Testis (tissue), 2 donors: ENCODE measurements at regions not wholly inside any gene's neighbourhood (a gene's known extent, or its start where the extent isn't known, plus 50 kb on each side); places are given as distances from the start of the nearest gene placed in this dataset.

Experiments
- DNase-seq: peaks from one replicate; pipeline ENCODE4 v3.0.0-alpha.2; 2019
- H3K27ac ChIP-seq, 2 donors: fragments of 200-600 bp; sonication (generic); one replicate each; pipeline ENCODE4 v1.5.1; 2019
- H3K27me3 ChIP-seq: fragments of 200-600 bp; sonication (generic); one replicate; pipeline ENCODE4 v1.5.1; 2019
- H3K36me3 ChIP-seq: fragments of 200-600 bp; sonication (generic); one replicate; pipeline ENCODE4 v1.5.1; 2017; ENCODE audit warnings: low read depth; ENCODE audit errors: missing control alignments
- H3K4me1 ChIP-seq: fragments of 200-600 bp; sonication (generic); one replicate; pipeline ENCODE4 v1.5.1; 2019
- H3K4me3 ChIP-seq, 2 donors: fragments of 200-600 bp; sonication (generic); one replicate each; pipeline ENCODE4 v1.5.1; 2017 to 2019
- H3K9me3 ChIP-seq: fragments of 200-600 bp; sonication (generic); one replicate; pipeline ENCODE4 v1.5.1; 2017
- CTCF ChIP-seq, 3 experiments: fragments of 450-650 bp in 2 of 3; fragments of 200-600 bp in 1 of 3; sonication (generic) in 1 of 3; IDR thresholded peaks; one replicate each; pipeline ENCODE4 v1.5.1; 2016 to 2019; ENCODE audit warnings: antibody characterized with exemption in 3 of 3, mild to moderate bottlenecking in 2 of 3, moderate library complexity in 1 of 3
- POLR2A ChIP-seq: fragments of 450-650 bp; IDR thresholded peaks from one replicate; pipeline ENCODE4 v1.6.1; 2017; ENCODE audit warnings: antibody characterized with exemption, mild to moderate bottlenecking, moderate library complexity
- WGBS, 2 donors: methylation state at CpG; one replicate each; pipeline ENCODE4 v1.1.5; 2018; 5-methylcytosine and 5-hydroxymethylcytosine counted together
- intact Hi-C: fragments of 100-400 bp; cut with DNase I; formaldehyde crosslinking; loops from one replicate; pipeline ENCODE4 v1.15.1; 2023; ENCODE audit warnings: low total_unique reads

- H3K36me3 ChIP-seq: no peaks in the 10 kb centered on the region
- WGBS, 2 donors: 61 to 71% methylated on average over 6 of the region's 6 CpGs
- no peaks in the 10 kb centered on the region for H3K9me3 ChIP-seq
- peak; percentile 51 for DNase-seq
- TF ChIP-seq POLR2A: no peak
- TF ChIP-seq CTCF (IDR thresholded peaks at IDR 0.05): no peak
- H3K27me3 ChIP-seq: no peaks in the 10 kb centered on the region
- H3K27ac ChIP-seq: no peak overlapping the region
- no peaks in the 10 kb centered on the region for H3K4me1 ChIP-seq
- no peak overlapping the region for H3K4me3 ChIP-seq
- intact Hi-C loops: no loop called here
These were observed 188.7 kb upstream of the TWIST2 start for GRCh38 chr2:238659231-238659630.

GRCh38 chr2:238663586-238663985 is 184.3 kb upstream of the TWIST2 start:
- no peak for DNase-seq
- TF ChIP-seq CTCF (IDR thresholded peaks at IDR 0.05): no peak
- Histone ChIP-seq H3K4me1 (no peaks in the 10 kb centered on the region), H3K27ac (no peak overlapping the region), H3K4me3 (no peak overlapping the region), H3K36me3 (no peaks in the 10 kb centered on the region), H3K9me3 (no peaks in the 10 kb centered on the region), H3K27me3 (no peaks in the 10 kb centered on the region)
- intact Hi-C loops: no loop called here
- 77 to 84% methylated on average over 8 to 9 of the region's 9 CpGs for WGBS, 2 donors

- Histone ChIP-seq H3K27ac (no peak overlapping the region), H3K27me3 (no peaks in the 10 kb centered on the region), H3K36me3 (no peaks in the 10 kb centered on the region), H3K9me3 (no peaks in the 10 kb centered on the region), H3K4me3 (no peak overlapping the region), H3K4me1 (no peaks in the 10 kb centered on the region)
- intact Hi-C loops: no loop called here
- no peak for TF ChIP-seq CTCF (IDR thresholded peaks at IDR 0.05)
- TF ChIP-seq POLR2A: no peak
- no peak for DNase-seq
- 73 to 88% methylated on average over 3 of the region's 3 CpGs for WGBS, 2 donors
These were observed 182.0 kb upstream of the TWIST2 start for GRCh38 chr2:238665919-238666318.

GRCh38 chr2:238666543-238666942 is 181.3 kb upstream of the TWIST2 start:
- no peaks in the 10 kb centered on the region for H3K36me3 ChIP-seq
- no peak overlapping the region for H3K27ac ChIP-seq
- DNase-seq: no peak
- 38 to 77% methylated on average over 1 of the region's 1 CpG for WGBS, 2 donors
- no peaks in the 10 kb centered on the region for H3K27me3 ChIP-seq
- H3K9me3 ChIP-seq: no peaks in the 10 kb centered on the region
- no peak for TF ChIP-seq CTCF (IDR thresholded peaks at IDR 0.05)
- TF ChIP-seq POLR2A: no peak
- intact Hi-C loops: no loop called here
- no peaks in the 10 kb centered on the region for H3K4me1 ChIP-seq
- no peak overlapping the region for H3K4me3 ChIP-seq

- 47 to 62% methylated on average over 6 of the region's 6 CpGs for WGBS, 2 donors
These were observed 180.9 kb upstream of the TWIST2 start for GRCh38 chr2:238667008-238667407.

More at GRCh38 chr2:238667008-238667407, 180.9 kb upstream of the TWIST2 start:
- no peaks in the 10 kb centered on the region for H3K27me3 ChIP-seq
- H3K27ac ChIP-seq: no peak overlapping the region
- intact Hi-C loops: no loop called here
- no peaks in the 10 kb centered on the region for H3K36me3 ChIP-seq
- H3K9me3 ChIP-seq: no peaks in the 10 kb centered on the region
- no peak for DNase-seq
- no peak overlapping the region for H3K4me3 ChIP-seq
- H3K4me1 ChIP-seq: no peaks in the 10 kb centered on the region
- no peak for TF ChIP-seq POLR2A
- TF ChIP-seq CTCF (IDR thresholded peaks at IDR 0.05): no peak
